Inflammatory macrophage treated with lipopolysaccharide for 1 hour (primary cell): ENCODE measurements at regions not wholly inside any gene's neighbourhood (a gene's known extent, or its start where the extent isn't known, plus 50 kb on each side); places are given as distances from the start of the nearest gene placed in this dataset.
"Not testable (repeated sequence)": the region's sequence is repeated elsewhere in the genome, so short reads cannot be mapped to it uniquely, and the experiment has no call there.

Experiments used
- DNase-seq, 2 donors: peaks; one replicate each; pipeline ENCODE4 v3.0.0-alpha.2; 2020 to 2022

DNA sequence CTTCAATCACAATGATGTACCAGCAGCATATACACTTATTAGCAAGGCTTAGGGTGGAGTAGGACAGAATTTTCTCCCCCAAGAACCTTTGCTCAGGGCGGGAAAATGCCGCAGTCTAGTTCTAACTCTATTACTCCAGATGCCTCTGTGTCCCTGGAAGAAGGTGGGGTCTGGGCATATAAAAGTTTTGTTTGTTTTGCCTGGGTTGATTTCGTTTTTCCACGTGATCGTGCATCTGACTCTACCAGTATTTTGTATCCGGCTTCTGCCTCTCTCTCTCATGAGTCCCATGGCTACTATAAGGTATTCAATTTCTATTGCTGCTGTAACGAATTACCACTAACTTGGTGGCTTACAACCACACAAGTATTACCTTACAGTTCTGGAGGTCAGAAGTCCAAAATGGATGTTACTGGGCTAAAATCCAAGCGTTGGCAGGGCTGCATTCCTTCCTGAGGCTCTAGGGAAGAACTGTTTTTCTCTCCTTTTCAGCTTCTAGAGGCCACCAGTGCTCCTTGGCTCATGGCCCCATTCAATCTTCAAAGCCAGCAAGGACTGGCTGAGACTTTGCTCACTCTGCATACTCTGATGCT is 181.2 kb upstream of the PRSS58 start:
- no peak for DNase-seq

DNA sequence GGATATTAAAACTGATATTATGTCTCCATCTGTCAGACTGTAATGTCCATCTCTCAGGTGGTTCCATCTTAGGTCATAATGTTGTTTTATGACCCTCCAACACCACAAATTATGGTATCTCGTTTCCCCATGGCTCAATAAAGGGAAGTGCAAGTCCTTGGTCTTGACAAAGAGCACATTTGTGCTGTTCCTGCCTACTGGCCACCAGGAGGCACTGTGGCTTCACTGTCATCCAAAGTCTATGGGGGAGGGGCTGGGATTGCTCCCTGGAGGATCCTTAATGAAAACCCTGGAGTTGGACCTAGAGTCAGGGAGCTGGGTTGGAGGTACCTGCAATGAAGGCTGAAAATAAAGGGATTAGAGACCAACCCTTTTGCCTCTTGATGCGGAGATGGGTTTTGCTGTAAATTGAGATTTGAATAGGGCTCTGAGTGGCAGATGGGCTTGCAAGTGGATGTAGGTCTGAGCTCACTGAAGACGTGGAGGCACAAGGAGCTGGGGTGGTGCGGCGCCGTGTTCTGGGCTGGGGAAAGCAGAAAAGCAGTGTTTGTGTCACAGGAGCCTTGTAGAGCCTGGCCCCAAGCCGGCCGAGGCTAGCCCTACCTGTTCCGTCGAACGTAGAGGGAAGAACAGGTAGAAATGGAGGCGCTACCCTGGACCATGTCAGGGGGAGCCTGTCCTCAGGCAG is 180.5 kb upstream of the PRSS58 start:
- peak; percentile 56 to 70 for DNase-seq

DNA sequence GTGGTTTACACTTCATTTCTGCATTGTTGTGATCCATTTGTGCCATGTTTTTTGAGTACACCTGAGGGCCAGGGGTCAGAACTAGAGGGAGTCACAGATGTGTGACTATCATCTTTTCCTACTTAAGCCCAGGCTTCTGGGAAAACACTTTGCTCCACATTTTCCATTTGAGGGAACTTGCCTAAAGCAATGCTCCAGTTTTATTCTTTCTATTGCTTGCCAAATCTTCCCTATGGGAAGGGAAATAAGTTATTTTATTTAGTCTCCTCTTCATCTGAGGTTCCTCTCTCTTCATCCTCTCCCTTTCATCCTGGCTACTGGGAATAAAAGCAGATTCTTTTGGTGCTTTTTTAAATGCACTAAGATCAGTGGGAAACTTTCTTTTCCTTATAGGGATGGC is 179.9 kb upstream of the PRSS58 start:
- DNase-seq = no peak

DNA sequence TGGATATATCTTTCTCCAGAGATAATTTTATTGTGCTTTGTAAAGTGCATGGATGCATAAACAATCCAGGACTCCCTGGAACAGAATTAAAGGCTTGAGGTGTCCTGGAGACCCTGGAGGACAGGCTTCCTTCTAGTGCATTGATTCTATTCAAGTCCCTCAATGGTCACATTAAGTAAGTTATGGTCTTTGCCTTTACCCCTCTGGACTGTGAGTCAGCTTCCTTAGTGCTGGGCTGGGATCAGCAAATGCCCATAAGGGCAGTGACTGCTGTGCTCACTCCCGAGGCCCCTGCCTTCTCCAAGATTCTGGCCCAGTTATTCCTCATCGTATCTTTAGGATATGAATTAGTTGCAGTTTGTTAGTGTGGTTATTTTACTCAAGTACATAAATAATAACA is 178.7 kb upstream of the PRSS58 start:
- DNase-seq = no peak

DNA sequence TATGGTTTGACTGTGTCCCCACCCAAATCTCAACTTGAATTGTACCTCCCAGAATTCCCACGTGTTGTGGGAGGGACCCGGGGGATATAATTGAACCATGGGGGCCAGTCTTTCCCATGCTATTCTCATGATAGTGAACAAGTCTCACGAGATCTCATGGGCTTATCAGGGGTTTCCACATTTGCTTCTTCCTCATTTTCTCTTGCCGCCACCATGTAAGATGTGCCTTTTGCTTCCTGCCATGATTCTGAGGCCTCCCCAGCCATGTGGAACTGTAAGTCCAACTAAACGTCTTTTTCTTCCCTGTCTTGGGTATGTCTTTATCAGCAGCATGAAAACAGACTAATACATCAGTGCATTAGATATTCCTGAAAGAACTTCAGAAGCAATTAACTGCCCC is 177.7 kb upstream of the PRSS58 start:
- not testable (repeated sequence) for DNase-seq

DNA sequence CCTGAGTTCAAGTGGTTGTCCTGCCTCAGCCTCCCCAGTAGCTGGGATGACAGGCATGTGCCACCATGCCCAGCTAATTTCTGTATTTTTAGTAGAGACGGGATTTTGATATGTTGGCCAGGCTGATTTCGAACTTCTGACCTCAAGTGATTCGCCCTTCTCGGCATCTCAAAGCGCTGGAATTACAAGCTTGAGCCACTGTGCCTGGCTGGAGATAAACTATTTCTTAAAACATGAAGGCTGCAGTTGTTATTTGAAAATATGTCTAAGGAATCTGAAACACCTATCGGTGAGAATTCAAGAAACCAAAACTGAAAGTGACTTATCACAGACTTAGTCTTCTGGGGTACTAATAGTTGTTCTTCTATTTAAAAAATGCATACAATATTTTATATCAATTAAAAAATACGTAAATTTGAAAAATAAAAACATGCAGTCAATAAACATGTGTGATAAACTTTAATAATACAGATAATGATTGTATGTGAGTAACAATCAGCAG is 176.9 kb upstream of the PRSS58 start:
- DNase-seq = no peak

DNA sequence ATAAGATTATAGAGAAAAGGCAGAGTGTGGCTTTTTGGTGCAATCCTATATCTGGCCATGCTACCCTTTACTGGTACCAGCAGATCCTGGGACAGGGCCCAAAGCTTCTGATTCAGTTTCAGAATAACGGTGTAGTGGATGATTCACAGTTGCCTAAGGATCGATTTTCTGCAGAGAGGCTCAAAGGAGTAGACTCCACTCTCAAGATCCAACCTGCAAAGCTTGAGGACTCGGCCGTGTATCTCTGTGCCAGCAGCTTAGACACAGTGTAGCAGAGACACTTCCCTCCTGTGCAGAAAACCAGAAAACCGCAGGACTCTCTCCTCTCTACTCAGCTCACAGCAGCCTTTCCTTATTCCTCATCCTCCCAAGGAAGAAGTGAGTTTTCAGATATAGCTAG is 176.3 kb upstream of the PRSS58 start:
- DNase-seq = not testable (repeated sequence)

DNA sequence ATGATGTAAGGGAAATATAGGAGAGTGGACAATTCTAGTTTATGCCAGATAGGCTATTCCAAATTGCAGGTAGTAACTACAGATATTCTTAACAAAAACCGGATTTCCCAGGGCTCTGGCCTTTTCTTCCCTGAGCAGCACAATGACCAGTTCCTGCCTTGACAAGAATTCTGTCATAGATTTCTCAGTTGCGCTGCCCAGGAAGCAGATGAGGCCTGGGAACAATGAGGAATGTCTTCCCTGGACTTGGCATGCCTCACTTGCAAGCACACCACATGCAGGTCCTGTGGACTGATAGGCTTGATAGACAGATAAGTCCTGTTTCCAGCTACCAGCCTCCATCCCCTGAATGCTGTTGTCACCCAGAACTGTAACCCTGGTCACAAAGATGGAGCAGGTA is 174.5 kb upstream of the PRSS58 start:
- no peak for DNase-seq

DNA sequence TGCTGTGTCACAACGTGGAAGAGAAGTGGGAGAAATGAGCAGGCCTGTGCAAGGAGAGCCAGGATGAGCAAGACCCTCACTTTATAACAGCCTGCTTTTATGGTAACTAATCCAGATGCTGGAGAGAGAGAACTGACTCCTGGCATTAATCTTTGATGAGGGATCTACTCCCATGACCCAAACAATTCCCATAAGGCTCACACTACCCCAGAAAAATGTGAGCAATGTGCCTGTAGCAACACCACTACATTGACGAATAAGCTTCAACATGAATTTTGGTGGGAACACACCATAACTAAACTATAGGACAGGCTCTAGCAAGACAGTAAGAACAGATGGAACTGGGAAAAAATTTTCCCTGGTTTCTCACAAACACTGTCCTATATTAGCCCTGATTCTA is 173.6 kb upstream of the PRSS58 start:
- DNase-seq = no peak

DNA sequence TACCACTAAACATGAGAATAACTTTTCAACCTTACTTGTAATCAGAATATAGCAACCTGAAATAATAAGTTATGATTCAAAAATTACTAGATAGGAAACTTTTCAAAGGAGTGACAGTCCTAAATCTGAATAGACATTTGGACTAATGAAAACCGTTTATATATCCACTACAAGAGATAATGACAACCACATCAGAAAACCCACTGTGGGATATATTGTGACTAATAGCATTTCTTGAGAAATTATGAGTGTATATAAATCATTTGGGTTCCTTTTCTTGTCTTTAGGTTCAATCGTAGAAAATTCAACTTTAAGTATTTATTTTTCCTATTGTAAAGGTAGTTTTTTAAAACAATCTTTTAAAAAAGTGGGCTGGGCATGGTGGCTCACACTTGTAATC is 170.2 kb upstream of the PRSS58 start:
- DNase-seq = no peak

DNA sequence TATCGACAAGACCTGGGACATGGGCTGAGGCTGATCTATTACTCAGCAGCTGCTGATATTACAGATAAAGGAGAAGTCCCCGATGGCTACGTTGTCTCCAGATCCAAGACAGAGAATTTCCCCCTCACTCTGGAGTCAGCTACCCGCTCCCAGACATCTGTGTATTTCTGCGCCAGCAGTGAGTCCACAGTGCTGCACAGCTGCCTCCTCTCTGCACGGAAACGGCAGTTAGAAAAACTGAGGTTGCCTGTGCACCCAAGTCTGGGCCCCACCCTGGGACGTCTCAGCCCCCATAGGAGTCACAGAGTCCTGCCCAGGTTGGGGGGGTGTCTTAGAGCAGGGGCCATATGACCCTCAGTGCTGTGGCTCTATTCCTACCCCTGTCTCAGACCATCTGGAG is 167.4 kb upstream of the PRSS58 start:
- DNase-seq = no peak

DNA sequence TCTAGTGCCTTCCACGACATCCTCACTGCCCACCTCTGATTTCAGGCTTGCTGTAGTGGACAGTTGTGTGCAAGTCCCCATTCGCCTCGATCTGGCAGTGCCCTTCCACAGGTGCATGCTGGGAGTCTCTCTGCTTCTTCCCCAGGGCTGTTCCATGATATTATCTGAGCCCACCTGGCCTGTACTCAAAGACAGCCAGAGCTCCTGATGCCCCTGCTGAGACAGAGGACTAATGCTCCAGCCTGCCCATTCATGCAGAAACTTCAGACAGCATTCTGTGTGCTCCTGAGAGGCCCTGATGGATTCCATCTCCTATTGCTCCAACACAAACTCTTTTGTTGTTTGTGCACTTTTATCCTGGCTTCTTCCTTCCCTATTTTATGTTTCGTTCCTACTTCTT is 164.8 kb upstream of the PRSS58 start:
- DNase-seq = no peak

DNA sequence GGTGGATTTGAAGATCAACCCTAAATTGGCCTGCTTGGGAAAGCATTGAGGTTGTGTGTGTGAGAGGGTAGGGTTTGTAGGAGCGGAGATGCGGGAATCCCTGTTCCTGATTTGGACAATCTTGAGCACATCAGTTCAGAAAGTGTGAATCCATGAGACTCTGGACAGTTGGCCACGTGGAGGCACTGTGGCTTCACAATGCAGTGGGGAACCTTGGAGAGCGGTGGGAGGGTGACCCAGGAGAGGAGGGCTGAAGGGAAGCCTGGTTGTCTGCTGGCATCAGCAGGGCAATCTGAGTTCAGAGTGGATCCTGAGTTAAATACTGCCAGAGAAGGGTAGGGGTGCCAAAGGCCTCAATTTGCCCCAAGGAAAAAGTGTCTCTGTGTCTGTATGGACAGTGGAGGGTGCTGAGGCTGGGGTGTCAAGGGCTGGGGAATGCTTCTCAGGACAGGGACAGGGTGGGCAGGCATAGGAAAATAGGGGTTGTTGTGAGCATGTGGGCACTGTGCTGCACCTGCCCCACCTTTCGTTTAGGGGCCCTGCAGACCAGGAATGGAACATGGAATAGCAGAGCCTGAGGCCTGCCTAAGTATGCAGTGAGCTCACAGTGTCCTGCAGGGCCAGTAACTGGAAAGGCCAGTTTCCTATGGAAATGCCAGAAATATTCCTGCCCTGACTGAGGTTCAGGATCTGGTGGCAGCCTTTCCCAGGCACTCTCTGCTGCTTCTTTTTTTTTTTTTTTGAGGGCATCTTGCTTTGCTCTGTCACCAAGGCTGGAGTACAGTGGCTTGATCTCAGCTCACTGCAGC is 162.9 kb upstream of the PRSS58 start:
- no peak for DNase-seq

DNA sequence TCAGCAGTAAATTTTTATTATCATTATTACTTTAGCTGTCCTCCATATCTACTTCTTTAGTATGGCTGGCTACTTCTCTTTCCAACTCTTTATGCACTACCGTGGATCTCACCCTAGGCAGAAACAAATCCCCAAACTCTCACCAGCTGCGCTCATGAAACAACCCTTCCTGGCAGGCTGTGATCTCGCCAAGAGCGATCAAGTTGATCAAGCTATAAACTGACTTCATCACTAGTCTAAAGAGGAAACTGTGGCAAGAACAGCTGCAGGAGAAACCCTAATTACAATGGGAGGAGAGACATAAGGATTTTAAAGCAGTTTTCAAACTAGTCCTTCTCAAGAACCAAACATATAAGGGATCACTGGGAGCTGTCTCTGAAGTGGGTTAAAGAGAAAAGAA is 160.5 kb upstream of the PRSS58 start:
- no peak for DNase-seq

DNA sequence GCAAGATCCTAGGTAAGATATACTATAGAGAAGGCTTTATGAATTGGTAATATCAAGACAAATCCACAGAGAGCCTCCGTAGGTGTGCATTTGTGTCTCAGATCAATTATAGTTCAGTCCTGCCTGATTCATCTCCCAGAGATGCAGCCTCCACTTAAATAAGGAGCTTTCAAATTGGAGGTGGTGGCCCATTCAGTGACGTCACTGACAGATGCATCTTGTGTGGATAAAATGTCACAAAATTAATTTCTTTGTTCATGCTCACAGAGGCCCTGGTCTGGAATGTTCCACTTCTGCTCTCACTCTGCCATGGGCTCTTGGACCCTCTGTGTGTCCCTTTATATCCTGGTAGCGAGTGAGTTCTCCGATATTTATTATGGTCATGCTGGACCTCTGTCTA is 157.1 kb upstream of the PRSS58 start:
- DNase-seq = no peak

DNA sequence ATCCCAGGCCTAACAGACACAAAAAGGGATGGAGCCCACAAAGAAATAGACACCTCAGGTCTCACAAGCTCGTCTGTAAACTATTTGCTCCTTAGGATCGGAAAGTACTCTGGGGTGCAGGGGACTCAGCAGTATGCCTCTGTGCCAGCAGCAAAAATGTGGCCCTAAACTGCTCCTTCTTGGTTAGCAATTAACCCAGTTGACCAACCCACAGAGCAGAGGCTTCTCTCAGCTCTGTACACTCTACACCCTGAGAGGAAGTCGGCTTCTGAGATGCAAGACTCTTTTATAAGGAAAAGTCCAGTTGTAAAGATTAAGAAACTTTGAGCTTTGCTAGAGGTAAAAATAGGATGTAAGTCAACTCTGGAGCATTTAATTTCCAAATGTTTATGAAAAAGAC is 156.3 kb upstream of the PRSS58 start:
- no peak for DNase-seq

DNA sequence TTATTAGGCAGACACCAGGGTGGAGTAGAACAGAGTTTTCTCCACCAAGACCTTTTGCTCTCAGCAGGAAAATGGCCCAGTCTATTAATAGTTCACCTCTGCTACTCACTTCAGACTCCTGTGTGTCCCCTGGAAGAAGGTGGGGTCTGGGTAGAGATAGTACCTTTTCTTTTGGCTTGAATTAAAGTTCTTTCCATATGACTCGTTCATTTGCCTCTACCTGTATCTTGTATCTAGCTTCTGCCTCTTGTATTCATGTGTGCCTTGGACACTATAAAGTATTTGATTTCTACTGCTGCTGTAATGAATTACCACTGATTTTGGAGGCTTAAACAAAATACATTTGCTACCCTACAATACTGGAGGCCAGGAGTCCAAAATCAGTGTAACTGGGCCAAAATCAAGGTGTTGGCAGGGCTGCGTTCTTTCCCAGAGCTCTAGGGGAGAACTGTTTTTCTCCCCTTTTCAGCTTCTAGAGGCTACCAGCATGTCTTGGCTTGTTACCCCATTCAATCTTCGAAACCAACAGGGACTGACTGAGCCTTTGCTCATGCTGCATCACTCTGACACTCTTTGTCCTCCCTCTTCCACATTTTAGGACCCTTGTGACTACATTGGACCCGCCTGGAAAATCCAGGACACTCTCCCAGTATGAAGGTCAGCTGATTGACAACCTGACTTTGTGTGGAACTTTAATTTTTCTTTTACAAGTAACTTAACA is 155.6 kb upstream of the PRSS58 start:
- DNase-seq = no peak

DNA sequence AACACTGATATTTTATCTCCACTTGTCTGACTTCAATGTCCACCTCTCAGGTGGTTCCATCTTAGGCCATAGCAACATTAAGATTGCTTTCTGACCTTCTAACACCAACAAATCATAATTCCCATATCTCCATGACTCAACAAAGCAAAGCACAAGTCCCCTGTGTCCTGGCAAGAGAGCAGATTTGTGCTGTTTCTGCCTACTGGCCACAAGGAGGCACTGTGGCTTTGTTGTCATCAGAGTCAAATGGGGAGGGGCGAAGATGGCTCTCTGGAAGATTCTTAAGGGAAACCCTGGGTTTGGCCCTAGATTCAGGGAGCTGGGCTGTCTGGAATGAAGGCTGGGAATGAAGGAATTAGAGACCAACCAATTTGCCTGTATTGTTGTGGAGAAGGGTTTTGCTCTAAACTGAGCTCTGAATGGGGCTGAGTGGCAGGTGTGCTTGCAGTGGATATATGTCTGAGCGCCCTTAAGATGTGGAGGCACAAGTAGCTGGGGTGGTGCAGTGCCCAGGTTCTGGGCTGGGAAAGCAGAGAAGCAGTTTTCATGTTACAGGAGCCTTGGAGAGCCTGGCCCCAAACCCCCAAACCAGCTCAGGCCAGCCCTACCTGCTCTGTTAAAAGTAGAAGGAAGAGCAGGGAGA is 154.8 kb upstream of the PRSS58 start:
- peak; percentile 41 to 67 for DNase-seq

DNA sequence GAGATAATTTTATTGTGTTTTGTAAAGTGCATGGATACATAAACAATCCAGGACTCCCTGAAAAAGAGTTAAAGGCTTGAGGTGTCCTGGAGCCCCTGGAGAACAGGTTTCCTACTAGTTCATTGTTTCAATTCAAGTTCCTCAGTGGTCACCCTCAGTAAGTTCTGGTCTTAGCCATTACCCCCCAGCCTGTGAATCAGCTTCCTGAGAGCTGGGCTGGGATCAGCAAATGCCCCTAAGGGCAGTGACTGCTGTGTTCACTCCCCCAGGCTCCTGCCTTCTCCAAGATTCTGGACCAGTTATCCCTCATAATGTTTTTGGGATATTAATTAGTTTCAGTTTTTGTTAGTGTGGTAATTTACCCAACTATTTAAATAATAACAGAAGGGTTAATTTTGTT is 151.6 kb upstream of the PRSS58 start:
- DNase-seq = no peak

DNA sequence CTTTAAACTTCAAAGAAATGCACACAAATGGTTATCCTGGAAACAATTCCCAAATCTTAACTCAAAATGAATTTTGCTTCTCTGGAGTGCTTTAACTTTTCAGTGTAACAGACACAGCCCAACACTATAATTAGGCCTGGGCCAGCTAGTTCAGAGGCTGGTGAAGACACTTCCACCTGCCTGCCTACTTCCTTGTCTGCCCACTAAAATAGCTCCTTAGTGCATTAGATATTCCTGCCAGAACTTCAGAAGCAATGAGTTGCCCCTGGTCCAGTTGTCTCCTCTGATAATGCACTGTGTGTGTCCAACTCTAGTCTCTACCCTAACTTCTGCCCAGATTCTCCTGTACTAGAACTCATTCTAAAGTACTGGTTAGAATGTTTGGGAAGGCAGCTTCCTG is 150.9 kb upstream of the PRSS58 start:
- DNase-seq = no peak

DNA sequence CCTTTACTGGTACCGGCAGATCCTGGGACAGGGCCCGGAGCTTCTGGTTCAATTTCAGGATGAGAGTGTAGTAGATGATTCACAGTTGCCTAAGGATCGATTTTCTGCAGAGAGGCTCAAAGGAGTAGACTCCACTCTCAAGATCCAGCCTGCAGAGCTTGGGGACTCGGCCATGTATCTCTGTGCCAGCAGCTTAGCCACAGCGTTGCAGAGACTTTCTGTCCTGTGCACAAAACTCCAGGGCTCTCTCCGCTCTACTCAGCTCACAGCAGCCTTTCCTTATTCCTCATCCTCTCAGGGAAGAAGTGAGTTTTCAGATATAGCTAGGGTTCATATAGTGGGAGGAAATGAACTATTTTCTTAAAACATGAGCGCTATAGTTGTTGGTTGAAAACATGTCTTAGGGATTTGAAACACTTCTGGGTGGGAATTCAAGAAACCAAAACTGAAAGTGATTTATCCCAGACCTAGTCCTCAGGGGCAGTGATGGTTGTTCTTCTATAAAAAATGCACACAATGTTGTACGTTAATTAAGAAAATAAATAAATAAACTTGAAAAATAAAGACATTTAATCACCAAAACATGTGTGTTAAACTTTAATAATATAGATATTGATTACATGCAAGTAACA is 150.2 kb upstream of the PRSS58 start:
- no peak for DNase-seq

DNA sequence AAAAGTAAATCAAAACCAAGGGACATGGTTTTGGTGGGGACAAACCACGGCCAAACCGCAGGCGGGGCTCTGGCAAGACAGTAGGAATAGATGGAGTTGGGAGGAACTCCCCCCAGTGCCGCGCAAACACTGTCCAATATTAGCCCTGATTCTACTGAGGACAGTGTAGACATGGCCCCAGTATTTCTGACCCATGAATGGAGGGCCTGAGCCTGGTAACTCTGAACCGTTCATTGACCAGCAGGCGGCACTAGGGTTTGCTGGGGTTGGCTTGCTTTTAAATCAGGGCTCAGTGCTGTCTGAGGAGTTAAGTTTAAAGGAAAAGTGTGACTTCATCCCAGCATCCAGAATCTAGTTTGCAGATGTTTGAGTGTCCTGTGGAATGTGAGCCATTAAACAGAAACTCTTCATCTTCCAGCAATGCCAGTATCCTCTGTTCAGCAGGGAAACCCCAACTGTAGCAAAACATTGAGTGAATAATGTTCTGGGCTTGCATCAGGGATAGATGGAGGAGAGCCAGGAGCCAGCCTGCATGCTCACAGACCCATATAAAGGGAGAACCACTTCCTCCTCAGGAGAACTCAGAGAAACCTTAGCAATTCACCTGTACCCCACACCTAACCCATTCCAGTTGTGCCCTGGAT is 147.4 kb upstream of the PRSS58 start:
- DNase-seq = no peak
